SK-N-SH (cell line): ENCODE measurements at regions not wholly inside any gene's neighbourhood (a gene's known extent, or its start where the extent isn't known, plus 50 kb on each side); places are given as distances from the start of the nearest gene placed in this dataset.

Experiments used
- CTCF ChIA-PET: fragments of 300-600, 350-600 bp; formaldehyde crosslinking; extraction: SDS; loops from one replicate; lab custom pipeline; 2021; lab: Yijun Ruan, JAX
- POLR2A ChIA-PET: fragments of 350-600 bp; sonication (Branson Sonifier 250); formaldehyde crosslinking; extraction: SDS; loops from one replicate; lab custom pipeline; 2020; ENCODE audit warnings: antibody characterized with exemption, inconsistent platforms; lab: Yijun Ruan, JAX
- DNase-seq: peaks from one replicate; pipeline ENCODE4 v3.0.0; 2012
- H2AFZ ChIP-seq: fragments of 200-600 bp; sonication (generic); 2 replicates; pipeline ENCODE4 v1.8.1; 2016; ENCODE audit warnings: antibody characterized with exemption, mild to moderate bottlenecking, low read depth
- H3F3A ChIP-seq: fragments of 200-600 bp; sonication (generic); replicated peaks from 2 replicates; pipeline ENCODE3; 2016; ENCODE audit warnings: antibody characterized with exemption, mild to moderate bottlenecking; ENCODE audit not compliant: insufficient read depth
- H3K27ac ChIP-seq, 2 experiments: fragments of 200-500 bp in 1 of 2; fragments of 200-600 bp in 1 of 2; sonication (Bioruptor generic) in 1 of 2; sonication (generic), shearing (Covaris generic) in 1 of 2; 2 replicates each; pipeline versions ENCODE4 v1.5.1 to v1.6.1; 2014 to 2016; ENCODE audit warnings: low read depth in 2 of 2, inconsistent platforms in 1 of 2, low read length in 1 of 2, mild to moderate bottlenecking in 1 of 2, mixed read lengths in 1 of 2
- H3K27me3 ChIP-seq: fragments of 200-600 bp; sonication (generic), shearing (Covaris generic); 2 replicates; pipeline ENCODE4 v1.6.1; 2016; ENCODE audit warnings: mixed run types; ENCODE audit not compliant: insufficient read depth
- H3K36me3 ChIP-seq, 2 experiments: fragments of 200-500 bp in 1 of 2; fragments of 200-600 bp in 1 of 2; sonication (Bioruptor generic) in 1 of 2; sonication (generic) in 1 of 2; replicated peaks in 1 of 2; 2 replicates each; pipeline versions ENCODE3 to v1.5.1; 2014 to 2016; ENCODE audit warnings: low read length in 1 of 2, mild to moderate bottlenecking in 1 of 2; ENCODE audit not compliant: insufficient read depth in 2 of 2, control insufficient read depth in 1 of 2
- H3K4me1 ChIP-seq, 2 experiments: fragments of 200-500 bp in 1 of 2; fragments of 200-600 bp in 1 of 2; sonication (Bioruptor generic) in 1 of 2; sonication (generic), shearing (Covaris generic) in 1 of 2; 2 replicates each; pipeline versions ENCODE4 v1.5.1 to v1.6.1; 2014 to 2016; ENCODE audit warnings: low read depth in 1 of 2, low read length in 1 of 2, mixed run types in 1 of 2; ENCODE audit not compliant: insufficient read depth in 2 of 2, control insufficient read depth in 1 of 2
- H3K4me2 ChIP-seq: fragments of 200-600 bp; sonication (generic), shearing (Covaris generic); 2 replicates; pipeline ENCODE4 v1.6.1; 2017; ENCODE audit warnings: mixed run types
- H3K4me3 ChIP-seq, 2 experiments: fragments of 200-500 bp in 1 of 2; fragments of 200-600 bp in 1 of 2; sonication (Bioruptor generic) in 1 of 2; sonication (generic), shearing (Covaris generic) in 1 of 2; 2 replicates each; pipeline versions ENCODE4 v1.5.1 to v1.8.1; 2014 to 2016; ENCODE audit warnings: low read depth in 2 of 2, inconsistent platforms in 1 of 2, low read length in 1 of 2, mild to moderate bottlenecking in 1 of 2, mixed read lengths in 1 of 2, moderate library complexity in 1 of 2
- H3K79me2 ChIP-seq: fragments of 200-600 bp; sonication (generic); 2 replicates; pipeline ENCODE4 v1.8.1; 2017; ENCODE audit warnings: mild to moderate bottlenecking; ENCODE audit not compliant: insufficient read depth
- H3K9ac ChIP-seq: fragments of 200-600 bp; sonication (generic); 2 replicates; pipeline ENCODE4 v1.6.1; 2017; ENCODE audit warnings: mixed run types
- H3K9me2 ChIP-seq: fragments of 200-600 bp; sonication (generic); 2 replicates; pipeline ENCODE4 v1.6.1; 2017; ENCODE audit warnings: mixed run types
- H3K9me3 ChIP-seq: fragments of 200-600 bp; sonication (generic); 2 replicates; pipeline ENCODE4 v1.6.1; 2017; ENCODE audit warnings: mixed run types, mild to moderate bottlenecking, moderate library complexity
- H4K20me1 ChIP-seq: fragments of 200-600 bp; sonication (generic); 2 replicates; pipeline ENCODE4 v1.6.1; 2017; ENCODE audit warnings: mild to moderate bottlenecking, mixed run types; ENCODE audit not compliant: insufficient read depth
- CHD2 ChIP-seq: fragments of 150-350 bp; IDR thresholded peaks from 2 replicates; pipeline ENCODE4 v1.6.1; 2018; ENCODE audit warnings: low read length; ENCODE audit not compliant: partially characterized antibody
- ELF1 ChIP-seq: IDR thresholded peaks from 2 replicates; pipeline ENCODE4 v1.4.0; 2012
- EP300 ChIP-seq, 2 experiments: IDR thresholded peaks; 2 replicates each; pipeline versions ENCODE4 v1.4.0 to v1.6.1; 2012; ENCODE audit warnings: borderline replicate concordance in 1 of 2, low read depth in 1 of 2, low read length in 1 of 2
- EZH2phosphoT487 ChIP-seq: fragments of 200-600 bp; sonication (generic); IDR thresholded peaks from 2 replicates; pipeline ENCODE4 v1.6.1; 2017; ENCODE audit warnings: low read depth, mixed run types, mild to moderate bottlenecking, antibody characterized with exemption, moderate library complexity, borderline replicate concordance
- FOXJ3 ChIP-seq: sonication (generic); formaldehyde crosslinking; IDR thresholded peaks from 2 replicates; pipeline ENCODE4 v1.5.1; 2020; ENCODE audit warnings: mild to moderate bottlenecking, missing genetic modification reagents
- FOXM1 ChIP-seq: IDR thresholded peaks from 2 replicates; pipeline ENCODE4 v1.4.0; 2012; ENCODE audit warnings: low read depth, mild to moderate bottlenecking
- MXI1 ChIP-seq: IDR thresholded peaks from 2 replicates; pipeline ENCODE4 v1.6.1; 2012; ENCODE audit warnings: mild to moderate bottlenecking, low read depth, low read length, improper control_type of control experiment
- NFIC ChIP-seq: IDR thresholded peaks from 2 replicates; pipeline ENCODE4 v1.4.0; 2012; ENCODE audit warnings: borderline replicate concordance
- NRF1 ChIP-seq: IDR thresholded peaks from 2 replicates; pipeline ENCODE4 v1.6.1; 2012; ENCODE audit warnings: low read depth, mild to moderate bottlenecking, low read length
- POLR2AphosphoS5 ChIP-seq: IDR thresholded peaks from 2 replicates; pipeline ENCODE4 v1.6.1; 2012; ENCODE audit warnings: low read depth, low read length
- RAD21 ChIP-seq: IDR thresholded peaks from 2 replicates; pipeline ENCODE4 v1.6.1; 2012; ENCODE audit warnings: mild to moderate bottlenecking, low read length
- SMC3 ChIP-seq: IDR thresholded peaks from 2 replicates; pipeline ENCODE4 v1.6.1; 2012; ENCODE audit warnings: low read depth, low read length, improper control_type of control experiment
- TAF1 ChIP-seq: IDR thresholded peaks from 2 replicates; pipeline ENCODE4 v1.6.1; 2012; ENCODE audit warnings: low read depth, mild to moderate bottlenecking, low read length, moderate library complexity, borderline replicate concordance
- TEAD4 ChIP-seq: IDR thresholded peaks from 2 replicates; pipeline ENCODE4 v1.4.0; 2012; ENCODE audit warnings: mild to moderate bottlenecking, borderline replicate concordance; ENCODE audit not compliant: insufficient read depth
- YY1 ChIP-seq: IDR thresholded peaks from 2 replicates; pipeline ENCODE4 v1.4.0; 2012; ENCODE audit warnings: low read depth, mild to moderate bottlenecking
- WGBS: methylation state at CpG from one replicate; pipeline ENCODE4 v1.1.6; 2017; ENCODE audit warnings: low lambda C conversion rate; 5-methylcytosine and 5-hydroxymethylcytosine counted together
- TF ChIP-seq, protein P1 (sequence below): IDR thresholded peaks from 2 replicates; pipeline ENCODE4 v1.4.0; 2012; ENCODE audit warnings: low read depth, borderline replicate concordance
- TF ChIP-seq, protein P2 (sequence below): IDR thresholded peaks from 2 replicates; pipeline ENCODE4; 2012
- TF ChIP-seq, protein P3 (sequence below): IDR thresholded peaks from 2 replicates; pipeline ENCODE4 v1.4.0; 2012; ENCODE audit warnings: low read depth, borderline replicate concordance

DNA sequence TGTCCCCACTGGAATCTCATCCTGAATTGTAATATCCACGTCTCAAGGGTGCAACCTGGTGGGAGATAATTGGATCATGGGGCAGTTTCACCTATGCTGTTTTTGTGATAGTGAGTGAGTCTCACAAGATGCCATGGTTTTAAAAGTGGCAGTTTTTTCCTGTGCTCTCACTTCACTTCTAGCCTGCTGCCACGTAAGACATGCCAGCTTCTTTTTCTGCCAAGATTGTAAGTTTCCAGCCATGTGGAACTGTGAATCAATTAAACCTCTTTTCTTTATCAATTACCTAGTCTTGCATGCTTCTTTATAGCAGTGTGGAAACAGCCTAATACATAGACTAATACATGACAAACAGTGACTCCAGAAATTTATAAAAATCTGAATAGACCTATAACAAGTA lies 1131.8 kb downstream of the PCDH7 start:
- WGBS, result 6% methylated on average over 2 of the region's 2 CpGs
- TF ChIP-seq, protein P1, sequence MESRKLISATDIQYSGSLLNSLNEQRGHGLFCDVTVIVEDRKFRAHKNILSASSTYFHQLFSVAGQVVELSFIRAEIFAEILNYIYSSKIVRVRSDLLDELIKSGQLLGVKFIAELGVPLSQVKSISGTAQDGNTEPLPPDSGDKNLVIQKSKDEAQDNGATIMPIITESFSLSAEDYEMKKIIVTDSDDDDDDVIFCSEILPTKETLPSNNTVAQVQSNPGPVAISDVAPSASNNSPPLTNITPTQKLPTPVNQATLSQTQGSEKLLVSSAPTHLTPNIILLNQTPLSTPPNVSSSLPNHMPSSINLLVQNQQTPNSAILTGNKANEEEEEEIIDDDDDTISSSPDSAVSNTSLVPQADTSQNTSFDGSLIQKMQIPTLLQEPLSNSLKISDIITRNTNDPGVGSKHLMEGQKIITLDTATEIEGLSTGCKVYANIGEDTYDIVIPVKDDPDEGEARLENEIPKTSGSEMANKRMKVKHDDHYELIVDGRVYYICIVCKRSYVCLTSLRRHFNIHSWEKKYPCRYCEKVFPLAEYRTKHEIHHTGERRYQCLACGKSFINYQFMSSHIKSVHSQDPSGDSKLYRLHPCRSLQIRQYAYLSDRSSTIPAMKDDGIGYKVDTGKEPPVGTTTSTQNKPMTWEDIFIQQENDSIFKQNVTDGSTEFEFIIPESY, result no peak
- TF ChIP-seq FOXJ3 (CRISPR knock-in tag) (no peak), ELF1 (no peak), NFIC (no peak), EP300 (IDR thresholded peaks at IDR 0.05; ENCODE audit: borderline replicate concordance in 1 of 2, low read depth in 1 of 2, low read length in 1 of 2) (no peak), TAF1 (no peak), SMC3 (no peak), RAD21 (no peak), MXI1 (no peak), TEAD4 (no peak), FOXM1 (no peak), POLR2AphosphoS5 (no peak), CHD2 (no peak), EZH2phosphoT487 (no peak), YY1 (no peak), NRF1 (no peak)
- TF ChIP-seq, protein P2, sequence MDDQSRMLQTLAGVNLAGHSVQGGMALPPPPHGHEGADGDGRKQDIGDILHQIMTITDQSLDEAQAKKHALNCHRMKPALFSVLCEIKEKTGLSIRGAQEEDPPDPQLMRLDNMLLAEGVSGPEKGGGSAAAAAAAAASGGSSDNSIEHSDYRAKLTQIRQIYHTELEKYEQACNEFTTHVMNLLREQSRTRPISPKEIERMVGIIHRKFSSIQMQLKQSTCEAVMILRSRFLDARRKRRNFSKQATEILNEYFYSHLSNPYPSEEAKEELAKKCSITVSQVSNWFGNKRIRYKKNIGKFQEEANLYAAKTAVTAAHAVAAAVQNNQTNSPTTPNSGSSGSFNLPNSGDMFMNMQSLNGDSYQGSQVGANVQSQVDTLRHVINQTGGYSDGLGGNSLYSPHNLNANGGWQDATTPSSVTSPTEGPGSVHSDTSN, result no peak
- TF ChIP-seq, protein P3, sequence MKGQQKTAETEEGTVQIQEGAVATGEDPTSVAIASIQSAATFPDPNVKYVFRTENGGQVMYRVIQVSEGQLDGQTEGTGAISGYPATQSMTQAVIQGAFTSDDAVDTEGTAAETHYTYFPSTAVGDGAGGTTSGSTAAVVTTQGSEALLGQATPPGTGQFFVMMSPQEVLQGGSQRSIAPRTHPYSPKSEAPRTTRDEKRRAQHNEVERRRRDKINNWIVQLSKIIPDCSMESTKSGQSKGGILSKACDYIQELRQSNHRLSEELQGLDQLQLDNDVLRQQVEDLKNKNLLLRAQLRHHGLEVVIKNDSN, result no peak
- ChIA-PET POLR2A (no interaction called here), CTCF (no interaction called here)
- H3K4me2 ChIP-seq, result no peak overlapping the region
- H3K79me2 ChIP-seq, result no peaks in the 10 kb centered on the region
- H3F3A ChIP-seq, result no peaks in the 10 kb centered on the region
- H3K36me3 ChIP-seq, result no peaks in the 10 kb centered on the region
- H3K4me1 ChIP-seq, result no peaks in the 10 kb centered on the region
- H4K20me1 ChIP-seq, result no peaks in the 10 kb centered on the region
- no peak overlapping the region for H2AFZ ChIP-seq
- H3K9ac ChIP-seq, result no peak overlapping the region
- H3K27me3 ChIP-seq, result no peaks in the 10 kb centered on the region
- no peak for DNase-seq
- H3K9me3 ChIP-seq, result no peaks in the 10 kb centered on the region
- no peak overlapping the region; a peak in 1 of 4 replicates for H3K4me3 ChIP-seq
- no peak overlapping the region for H3K27ac ChIP-seq
- H3K9me2 ChIP-seq, result no peaks in the 10 kb centered on the region
